HG03108 (cell line): ENCODE measurements at regions not wholly inside any gene's neighbourhood (a gene's known extent, or its start where the extent isn't known, plus 50 kb on each side); places are given as distances from the start of the nearest gene placed in this dataset.
"Not testable (repeated sequence)": the region's sequence is repeated elsewhere in the genome, so short reads cannot be mapped to it uniquely, and the experiment has no call there.

Source experiments
- ATAC-seq: cut with Tn5 transposase; IDR thresholded peaks from one replicate; pipeline ENCODE4 v1.9.1; 2021; ENCODE audit warnings: moderate library complexity; ENCODE audit not compliant: unreplicated experiment

DNA sequence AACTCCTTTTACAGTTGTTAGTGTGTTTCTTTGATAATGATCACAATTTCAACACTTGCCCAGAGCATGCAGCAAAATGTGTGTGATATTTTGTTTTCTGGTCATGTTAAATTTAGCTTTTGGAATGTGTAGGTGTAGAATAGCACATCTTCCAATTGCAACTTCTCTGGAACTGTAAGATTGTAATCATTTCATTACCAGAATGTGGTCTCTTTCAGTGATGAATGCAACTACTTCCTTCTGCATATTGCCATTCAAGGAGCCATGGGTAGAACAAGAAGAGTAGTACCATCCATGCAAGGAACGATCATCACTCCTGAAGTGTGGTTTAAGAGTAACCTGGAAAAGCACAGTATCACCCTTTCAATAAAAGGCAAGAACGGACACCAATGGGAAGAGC lies 548.8 kb upstream of the ZNF804A start:
- no peak for ATAC-seq

GRCh38 chr2:184053326-184053725 lies 545.0 kb upstream of the ZNF804A start:
- ATAC-seq, result no peak

DNA sequence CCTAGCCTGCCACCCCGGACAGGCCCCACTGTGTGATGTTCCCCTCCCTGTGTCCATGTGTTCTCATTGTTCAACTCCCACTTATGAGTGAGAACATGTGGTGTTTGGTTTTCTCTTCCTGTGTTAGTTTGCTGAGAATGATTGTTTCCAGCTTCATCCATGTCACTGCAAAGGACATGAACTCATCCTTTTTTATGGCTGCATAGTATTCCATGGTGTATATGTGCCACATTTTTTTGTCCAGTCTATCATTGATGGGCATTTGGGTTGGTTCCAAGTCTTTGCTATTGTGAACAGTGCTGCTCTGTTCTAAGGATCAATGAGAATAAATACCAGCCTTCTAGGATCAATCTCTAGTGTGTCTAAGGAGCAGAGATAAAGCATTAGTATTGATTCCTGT lies 543.9 kb upstream of the ZNF804A start:
- ATAC-seq, result not testable (repeated sequence)

GRCh38 chr2:184057910-184058309 lies 540.4 kb upstream of the ZNF804A start:
- ATAC-seq, result no peak

GRCh38 chr2:184060268-184060667 lies 538.1 kb upstream of the ZNF804A start:
- ATAC-seq, result not testable (repeated sequence)

GRCh38 chr2:184067502-184067901 lies 530.8 kb upstream of the ZNF804A start:
- no peak for ATAC-seq

DNA sequence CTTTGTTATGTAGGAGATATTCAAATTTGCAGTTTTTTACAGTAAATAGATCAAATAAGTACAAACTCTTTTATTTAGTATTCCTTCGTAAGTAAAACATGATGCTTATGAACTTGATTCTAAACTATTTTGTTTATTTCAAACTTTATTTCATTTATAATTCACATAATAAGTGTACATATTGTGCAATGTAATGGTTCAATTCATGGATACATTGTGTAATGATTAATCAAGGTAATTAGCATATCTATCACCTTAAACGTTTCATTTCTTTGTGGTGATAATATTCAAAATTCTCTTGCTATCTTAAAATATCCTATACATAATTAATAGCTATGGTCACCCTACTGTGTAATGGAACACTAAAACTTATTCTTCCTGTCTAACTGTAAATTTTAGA lies 525.9 kb upstream of the ZNF804A start:
- no peak for ATAC-seq

DNA sequence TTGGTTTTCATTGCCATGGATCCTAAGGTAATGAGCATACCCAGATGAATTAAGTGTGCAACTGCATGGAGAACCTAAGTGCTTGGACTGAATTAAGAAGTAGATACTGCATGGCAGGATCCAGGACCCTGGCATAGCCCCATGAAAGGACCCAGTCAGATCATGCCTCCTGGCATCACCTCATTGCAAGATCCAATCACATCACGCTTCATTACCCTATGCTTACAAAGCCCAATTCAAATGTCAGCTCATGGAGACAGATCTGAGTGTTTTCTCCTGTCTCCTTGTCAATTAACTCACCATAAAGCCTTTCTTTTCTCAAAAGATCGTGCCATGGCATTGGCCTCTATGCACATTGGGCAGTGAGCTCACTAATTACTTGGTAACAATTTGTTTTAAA lies 519.8 kb upstream of the ZNF804A start:
- no peak for ATAC-seq

DNA sequence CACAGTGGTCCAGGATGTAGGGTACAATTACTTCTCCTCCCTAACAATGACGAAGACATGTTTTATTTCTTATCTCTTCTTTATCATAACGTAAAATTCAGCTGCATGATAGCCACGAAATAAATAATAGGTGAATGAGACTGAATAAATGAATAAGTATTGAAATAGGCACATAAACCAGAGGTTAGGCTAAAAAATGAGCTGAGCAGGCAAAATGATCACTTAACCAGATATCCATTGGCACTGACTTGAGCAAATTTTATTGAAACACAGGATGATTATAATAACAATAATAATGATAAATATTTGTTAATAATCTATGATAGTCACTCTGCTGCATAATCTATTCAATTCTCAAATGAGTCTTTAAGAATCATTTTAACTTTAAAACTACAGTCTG lies 506.9 kb upstream of the ZNF804A start:
- ATAC-seq, result no peak

DNA sequence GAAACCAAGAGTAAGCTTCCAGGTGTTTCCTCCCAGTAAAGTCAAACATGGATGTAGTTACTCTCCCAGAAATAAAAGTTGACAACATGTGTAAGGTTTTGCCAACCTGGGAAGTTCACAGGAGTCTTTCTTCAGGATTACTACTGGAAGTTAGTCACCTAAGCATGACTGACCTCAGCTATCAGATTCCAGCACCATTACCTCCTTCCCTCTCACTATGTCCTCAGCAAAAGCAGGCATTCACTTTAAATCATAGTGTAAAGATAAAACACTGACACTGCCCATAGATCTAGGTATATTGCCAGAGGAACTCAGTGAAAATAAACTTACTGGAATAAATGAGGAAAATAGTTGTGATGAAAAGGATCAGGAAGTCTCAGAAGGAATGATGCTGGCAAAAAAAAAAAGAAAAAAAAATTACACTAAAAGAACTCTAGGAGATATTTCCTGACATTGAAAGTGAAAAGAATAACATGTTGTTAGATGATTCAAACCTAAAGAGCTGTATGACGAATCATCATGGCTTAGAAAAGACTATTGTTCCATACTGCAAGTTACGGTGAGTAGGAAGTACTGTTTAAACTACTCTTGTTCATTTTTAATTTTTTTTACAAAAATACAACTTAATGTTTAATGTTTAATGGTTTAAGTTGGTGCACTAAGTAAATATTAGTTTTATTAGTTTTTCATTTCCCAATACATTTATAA lies 484.5 kb upstream of the ZNF804A start:
- peak; percentile 54 for ATAC-seq

DNA sequence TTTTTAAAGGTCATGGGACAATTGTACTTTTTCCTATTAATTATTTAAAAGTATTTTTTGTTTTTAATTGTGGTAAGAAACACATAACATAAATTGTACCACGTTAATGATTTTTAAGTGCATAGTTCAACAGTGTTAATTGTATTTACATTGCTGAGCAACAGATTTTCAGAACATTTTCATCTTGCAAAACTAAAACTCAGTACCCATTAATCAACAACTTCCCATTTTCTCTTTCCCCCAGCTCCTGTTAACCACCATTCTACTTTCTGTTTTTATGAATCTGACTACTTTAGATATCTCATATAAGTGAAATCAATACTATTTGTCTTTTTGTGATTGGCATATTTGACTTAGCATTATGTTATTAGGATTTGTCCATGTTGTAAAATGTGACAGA lies 483.9 kb upstream of the ZNF804A start:
- ATAC-seq, result no peak

DNA sequence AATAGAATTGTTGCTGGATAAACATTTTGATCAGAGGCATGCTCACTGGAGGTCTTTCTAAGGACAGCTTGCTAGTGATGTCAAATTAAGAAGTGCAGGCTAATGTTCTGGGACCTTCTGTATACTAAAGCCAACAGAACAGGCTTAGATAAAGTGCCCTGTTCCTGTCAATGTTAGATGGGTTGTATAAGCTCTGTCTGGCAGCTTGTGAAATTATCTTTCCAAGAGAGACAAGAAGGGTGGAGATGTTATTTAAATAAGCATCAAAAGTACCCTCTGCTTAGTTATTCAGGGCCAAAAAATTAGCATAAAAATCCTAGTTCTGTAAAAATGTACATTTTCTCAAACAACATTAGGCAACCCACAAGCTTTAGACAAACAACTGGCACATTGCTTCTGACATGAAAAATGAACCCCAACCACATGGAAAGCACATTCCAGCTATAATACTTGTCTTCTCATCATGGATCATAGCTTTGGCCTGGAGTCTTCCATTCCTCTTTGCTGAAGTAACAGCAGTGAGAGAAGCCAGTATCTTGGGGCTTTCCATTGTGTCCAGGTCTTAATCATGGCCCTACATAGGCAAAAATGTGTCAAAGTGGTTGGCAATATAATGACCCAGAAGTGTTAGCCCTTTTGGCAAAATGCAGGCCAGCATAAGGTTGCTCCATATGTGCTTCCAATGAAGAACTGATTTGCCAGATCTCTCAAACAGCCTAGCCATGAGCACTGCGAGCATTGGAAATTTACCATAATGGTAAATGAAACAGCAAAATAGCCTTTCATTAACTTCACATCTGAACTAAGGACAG lies 478.1 kb upstream of the ZNF804A start:
- no peak for ATAC-seq

- ATAC-seq, result no peak
These were observed 472.5 kb upstream of the ZNF804A start for GRCh38 chr2:184125867-184126266.

GRCh38 chr2:184129073-184129472 lies 469.3 kb upstream of the ZNF804A start:
- no peak for ATAC-seq

DNA sequence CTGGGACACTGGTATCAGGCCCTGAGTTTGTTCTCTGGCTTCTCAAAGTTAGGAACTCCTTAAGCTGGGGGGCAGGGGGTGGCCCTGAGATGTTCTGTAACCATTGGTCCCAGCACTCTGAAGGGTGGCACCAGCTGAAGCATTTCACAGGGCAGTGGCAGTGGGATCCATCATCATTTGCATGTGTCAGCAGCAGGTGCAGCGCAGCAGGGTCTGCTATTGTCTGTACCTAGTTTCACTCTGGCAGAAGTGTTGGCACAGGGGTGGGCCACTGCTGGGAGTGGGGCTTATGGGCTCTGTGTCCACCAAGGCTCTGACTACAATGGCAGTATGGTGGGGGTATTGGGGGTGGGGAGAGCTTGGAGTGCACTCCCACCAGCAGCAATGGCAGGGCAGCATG lies 460.4 kb upstream of the ZNF804A start:
- ATAC-seq, result no peak

- ATAC-seq, result no peak
These were observed 456.5 kb upstream of the ZNF804A start for GRCh38 chr2:184141866-184142265.

GRCh38 chr2:184154438-184154837 lies 443.9 kb upstream of the ZNF804A start:
- ATAC-seq, result no peak

GRCh38 chr2:184155791-184156190 lies 442.5 kb upstream of the ZNF804A start:
- ATAC-seq, result no peak

- ATAC-seq, result no peak
These were observed 441.2 kb upstream of the ZNF804A start for GRCh38 chr2:184157141-184157540.

GRCh38 chr2:184162426-184162825 lies 435.9 kb upstream of the ZNF804A start:
- ATAC-seq, result no peak

DNA sequence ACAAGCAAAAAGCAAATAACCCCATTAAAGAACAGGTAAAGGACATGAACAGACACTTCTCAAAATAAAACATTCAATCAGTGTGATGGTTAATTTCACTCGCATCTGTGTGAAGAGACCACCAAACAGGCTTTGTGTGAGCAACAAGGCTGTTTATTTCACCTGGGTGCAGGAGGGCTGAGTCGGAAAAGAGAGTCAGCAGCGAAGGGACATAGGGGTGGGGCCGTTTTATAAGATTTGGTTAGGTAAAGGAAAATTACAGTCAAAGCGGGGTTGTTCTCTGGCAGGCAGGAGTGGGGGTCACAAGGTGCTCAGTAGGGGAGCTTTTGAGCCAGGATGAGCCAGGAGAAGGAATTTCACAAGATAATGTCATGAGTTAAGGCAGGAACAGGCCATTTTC lies 429.5 kb upstream of the ZNF804A start:
- not testable (repeated sequence) for ATAC-seq

- ATAC-seq, result no peak
These were observed 429.0 kb upstream of the ZNF804A start for GRCh38 chr2:184169366-184169765.
